HCT116 (cell line): ENCODE measurements at regions not wholly inside any gene's neighbourhood (a gene's known extent, or its start where the extent isn't known, plus 50 kb on each side); places are given as distances from the start of the nearest gene placed in this dataset.

Experiments
- ATAC-seq: fragments of 200-7000 bp; cut with Tn5 transposase; 2 replicates; pipeline ENCODE4 v1.9.1; 2020; ENCODE audit warnings: mild to moderate bottlenecking, moderate library complexity
- BruUV-seq: library from RNA; stranded (reverse); fragments of 400-500 nt; replicated peaks from 2 replicates; lab custom pipeline; 2021; lab: Mats Ljungman, UMichigan
- CTCF ChIA-PET: fragments of 300-600 bp; sonication (Branson Sonifier 250); formaldehyde crosslinking; loops from one replicate; lab custom pipeline; 2021; ENCODE audit warnings: antibody characterized with exemption; lab: Charles Lee
- POLR2A ChIA-PET: fragments of 300-600, 350-600 bp; sonication (Branson Sonifier 250); formaldehyde crosslinking; loops from one replicate; lab custom pipeline; 2021; ENCODE audit warnings: antibody characterized with exemption; lab: Charles Lee
- RAD21 ChIA-PET, 2 experiments: fragments of 300-600 bp; sonication (Branson Sonifier 250); formaldehyde crosslinking; loops; one replicate each; lab custom pipeline; 2023; ENCODE audit warnings: low total read pairs in 2 of 2; ENCODE audit not compliant: uncharacterized antibody in 2 of 2, unreplicated experiment in 2 of 2, low non-redundant PET in 1 of 2; lab: Charles Lee
- DNase-seq: peaks from one replicate; pipeline ENCODE4 v3.0.0-alpha.2; 2010; ENCODE audit warnings: low read depth, low spot score
- H2AFZ ChIP-seq: fragments of 200-600 bp; shearing (Covaris generic), sonication (generic); 2 replicates; pipeline ENCODE4 v1.6.1; 2017; ENCODE audit warnings: low read depth, mixed run types, mixed read lengths, antibody characterized with exemption, low read length; ENCODE audit not compliant: poor library complexity, severe bottlenecking
- H3K27ac ChIP-seq: 2 replicates; pipeline ENCODE4 v1.5.1; 2012; ENCODE audit warnings: low read depth, low read length
- H3K27me3 ChIP-seq: fragments of 200-600 bp; sonication (generic); 2 replicates; pipeline ENCODE4 v1.6.1; 2016; ENCODE audit warnings: mixed run types, low read length, mixed read lengths; ENCODE audit not compliant: insufficient read depth
- H3K36me3 ChIP-seq, 2 experiments: fragments of 200-500 bp in 1 of 2; fragments of 200-600 bp in 1 of 2; sonication (Bioruptor generic) in 1 of 2; sonication (generic) in 1 of 2; 2 replicates each; pipeline versions ENCODE4 v1.5.1 to v1.6.1; 2014 to 2016; ENCODE audit warnings: low read length in 2 of 2, inconsistent platforms in 1 of 2, mixed read lengths in 1 of 2, mixed run types in 1 of 2; ENCODE audit not compliant: insufficient read depth in 2 of 2, control insufficient read depth in 1 of 2
- H3K4me1 ChIP-seq, 2 experiments: fragments of 200-600 bp in 1 of 2; sonication (generic) in 1 of 2; 2 replicates each; pipeline versions ENCODE4 v1.5.1 to v1.6.1; 2012 to 2017; ENCODE audit warnings: low read length in 2 of 2, inconsistent platforms in 1 of 2, mild to moderate bottlenecking in 1 of 2, mixed read lengths in 1 of 2, mixed run types in 1 of 2, moderate library complexity in 1 of 2; ENCODE audit not compliant: insufficient read depth in 2 of 2, control insufficient read depth in 1 of 2
- H3K4me2 ChIP-seq: fragments of 200-600 bp; sonication (generic); 2 replicates; pipeline ENCODE4 v1.6.1; 2017; ENCODE audit warnings: mixed run types, low read length, mixed read lengths
- H3K4me3 ChIP-seq, 2 experiments: fragments of 200-600 bp in 1 of 2; sonication (generic) in 1 of 2; replicated peaks in 1 of 2; 2 replicates each; pipeline ENCODE4 v1.5.1; 2011 to 2016; ENCODE audit warnings: low read length in 2 of 2, control low read depth in 1 of 2, low read depth in 1 of 2, mild to moderate bottlenecking in 1 of 2, mixed read lengths in 1 of 2, mixed run types in 1 of 2
- H3K79me2 ChIP-seq: fragments of 200-600 bp; sonication (generic); 2 replicates; pipeline ENCODE4 v1.6.1; 2017; ENCODE audit warnings: mild to moderate bottlenecking, mixed run types, low read length, moderate library complexity, mixed read lengths; ENCODE audit not compliant: insufficient read depth
- H3K9ac ChIP-seq: fragments of 200-600 bp; sonication (generic); 2 replicates; pipeline ENCODE4 v1.6.1; 2016; ENCODE audit warnings: low read length, mixed read lengths
- H3K9me2 ChIP-seq: fragments of 200-600 bp; sonication (generic), shearing (Covaris generic); 2 replicates; pipeline ENCODE4 v1.6.1; 2017; ENCODE audit warnings: mixed run types, mild to moderate bottlenecking, moderate library complexity; ENCODE audit not compliant: insufficient read depth
- H3K9me3 ChIP-seq, 2 experiments: fragments of 200-500 bp in 1 of 2; fragments of 200-600 bp in 1 of 2; sonication (Bioruptor generic) in 1 of 2; sonication (generic) in 1 of 2; 2 replicates each; pipeline ENCODE4 v1.6.1; 2014 to 2017; ENCODE audit warnings: low read length in 2 of 2, mixed read lengths in 2 of 2, inconsistent platforms in 1 of 2, low read depth in 1 of 2, mild to moderate bottlenecking in 1 of 2, mixed run types in 1 of 2, moderate library complexity in 1 of 2; ENCODE audit not compliant: control insufficient read depth in 1 of 2, insufficient read depth in 1 of 2
- H4K20me1 ChIP-seq: fragments of 200-600 bp; sonication (generic), shearing (Covaris generic); 2 replicates; pipeline ENCODE4 v1.6.1; 2017; ENCODE audit warnings: mixed run types, mild to moderate bottlenecking, moderate library complexity; ENCODE audit not compliant: insufficient read depth
- ATF3 ChIP-seq: IDR thresholded peaks from 2 replicates; pipeline ENCODE4 v1.6.1; 2012
- CBX3 ChIP-seq: IDR thresholded peaks from 2 replicates; pipeline ENCODE4 v1.6.1; 2012; ENCODE audit warnings: low read depth
- CEBPB ChIP-seq: IDR thresholded peaks from 2 replicates; pipeline ENCODE4 v1.6.1; 2012; ENCODE audit warnings: low read depth
- ELF1 ChIP-seq: IDR thresholded peaks from 2 replicates; pipeline ENCODE4 v1.6.1; 2012; ENCODE audit warnings: low read depth, borderline replicate concordance
- EZH2phosphoT487 ChIP-seq: fragments of 200-600 bp; IDR thresholded peaks from 2 replicates; pipeline ENCODE4 v1.6.1; 2018; ENCODE audit warnings: antibody characterized with exemption, borderline replicate concordance
- FOSL1 ChIP-seq: IDR thresholded peaks from 2 replicates; pipeline ENCODE4 v1.6.1; 2012; ENCODE audit warnings: low read depth
- JUND ChIP-seq: IDR thresholded peaks from 2 replicates; pipeline ENCODE4 v1.6.1; 2012
- MAX ChIP-seq: IDR thresholded peaks from 2 replicates; pipeline ENCODE4 v1.6.1; 2012
- POLR2A ChIP-seq: IDR thresholded peaks from 2 replicates; pipeline ENCODE4 v1.7.0; 2011; ENCODE audit warnings: borderline replicate concordance; ENCODE audit not compliant: insufficient read depth, insufficient read length; ENCODE audit errors: extremely low read depth
- POLR2AphosphoS5 ChIP-seq: IDR thresholded peaks from 2 replicates; pipeline ENCODE4 v1.6.1; 2011; ENCODE audit warnings: mild to moderate bottlenecking, low read depth, low read length, moderate library complexity
- RAD21 ChIP-seq: IDR thresholded peaks from 2 replicates; pipeline ENCODE4 v1.6.1; 2012; ENCODE audit warnings: low read depth, mild to moderate bottlenecking
- SIN3A ChIP-seq: IDR thresholded peaks from 2 replicates; pipeline ENCODE4 v1.6.1; 2012; ENCODE audit warnings: low read depth
- SP1 ChIP-seq: IDR thresholded peaks from 2 replicates; pipeline ENCODE4 v1.6.1; 2012; ENCODE audit warnings: low read depth
- SRF ChIP-seq: IDR thresholded peaks from 2 replicates; pipeline ENCODE4 v1.6.1; 2012; ENCODE audit warnings: low read depth
- TCF7L2 ChIP-seq: IDR thresholded peaks from 2 replicates; pipeline ENCODE4 v1.7.0; 2011; ENCODE audit warnings: borderline replicate concordance, inconsistent platforms; ENCODE audit not compliant: insufficient read depth, insufficient read length; ENCODE audit errors: extremely low read depth
- ZFX ChIP-seq: fragments of 450-650 bp; IDR thresholded peaks from 2 replicates; pipeline ENCODE4 v1.6.1; 2017
- ZNF274 ChIP-seq: fragments of 200-500 bp; sonication (Bioruptor generic); IDR thresholded peaks from 2 replicates; pipeline ENCODE4 v1.6.1; 2014; ENCODE audit warnings: mild to moderate bottlenecking, low read depth, low read length, inconsistent platforms
- intact Hi-C: fragments of 100-400 bp; cut with micrococcal nuclease; formaldehyde crosslinking; loops from 2 replicates; pipeline ENCODE4 v1.10.0; 2022
- TF ChIP-seq, protein P1 (sequence below), 3 experiments: fragments of 200-600 bp in 1 of 3; sonication (generic) in 1 of 3; IDR thresholded peaks in 2 of 3; conservative IDR thresholded peaks in 1 of 3; 2 replicates each; pipeline ENCODE4 v1.5.1; 2012 to 2017; ENCODE audit warnings: low read depth in 2 of 3, low read length in 2 of 3, antibody characterized with exemption in 1 of 3, borderline replicate concordance in 1 of 3, control low read depth in 1 of 3, mild to moderate bottlenecking in 1 of 3, mixed read lengths in 1 of 3, mixed run types in 1 of 3, moderate library complexity in 1 of 3; ENCODE audit not compliant: insufficient read depth in 1 of 3
- TF ChIP-seq, protein P2 (sequence below): IDR thresholded peaks from 2 replicates; pipeline ENCODE4 v1.6.1; 2011; ENCODE audit warnings: mild to moderate bottlenecking, low read length, moderate library complexity; ENCODE audit not compliant: insufficient replicate concordance; ENCODE audit errors: extremely low read depth

DNA sequence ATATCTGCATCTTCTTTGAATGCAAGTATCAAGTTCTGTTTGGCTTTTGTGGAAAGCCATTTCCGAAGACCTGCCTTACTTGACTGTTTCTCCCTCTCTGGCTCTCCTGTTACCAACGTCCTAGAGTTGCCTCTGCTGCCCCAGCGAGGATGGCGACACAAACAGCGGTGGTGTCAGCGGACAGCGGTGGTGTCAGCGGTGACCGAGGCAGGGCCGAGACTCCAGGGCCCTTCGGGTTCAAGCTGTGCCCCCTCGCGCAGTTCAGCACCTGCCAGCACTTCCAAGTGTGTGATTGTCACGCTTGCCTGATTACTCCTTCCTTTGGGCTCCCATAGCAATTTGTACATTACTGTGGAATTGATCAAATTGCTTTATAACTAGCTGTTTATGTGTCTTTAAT, 336.9 kb upstream of the FAT1 start:
- ChIA-PET POLR2A (no interaction called here), CTCF (no interaction called here), RAD21 (no interaction called here)
- Histone ChIP-seq H3K4me3 (no peak overlapping the region), H2AFZ (no peak overlapping the region), H3K27me3 (no peaks in the 10 kb centered on the region), H3K9ac (no peak overlapping the region), H3K4me1 (no peaks in the 10 kb centered on the region), H4K20me1 (no peaks in the 10 kb centered on the region), H3K4me2 (no peak overlapping the region), H3K27ac (no peak overlapping the region), H3K9me2 (no peaks in the 10 kb centered on the region), H3K79me2 (no peaks in the 10 kb centered on the region), H3K9me3 (no peaks in the 10 kb centered on the region), H3K36me3 (no peaks in the 10 kb centered on the region)
- intact Hi-C loops = no loop called here
- no peak for TF ChIP-seq ATF3
- TF ChIP-seq, protein P1, sequence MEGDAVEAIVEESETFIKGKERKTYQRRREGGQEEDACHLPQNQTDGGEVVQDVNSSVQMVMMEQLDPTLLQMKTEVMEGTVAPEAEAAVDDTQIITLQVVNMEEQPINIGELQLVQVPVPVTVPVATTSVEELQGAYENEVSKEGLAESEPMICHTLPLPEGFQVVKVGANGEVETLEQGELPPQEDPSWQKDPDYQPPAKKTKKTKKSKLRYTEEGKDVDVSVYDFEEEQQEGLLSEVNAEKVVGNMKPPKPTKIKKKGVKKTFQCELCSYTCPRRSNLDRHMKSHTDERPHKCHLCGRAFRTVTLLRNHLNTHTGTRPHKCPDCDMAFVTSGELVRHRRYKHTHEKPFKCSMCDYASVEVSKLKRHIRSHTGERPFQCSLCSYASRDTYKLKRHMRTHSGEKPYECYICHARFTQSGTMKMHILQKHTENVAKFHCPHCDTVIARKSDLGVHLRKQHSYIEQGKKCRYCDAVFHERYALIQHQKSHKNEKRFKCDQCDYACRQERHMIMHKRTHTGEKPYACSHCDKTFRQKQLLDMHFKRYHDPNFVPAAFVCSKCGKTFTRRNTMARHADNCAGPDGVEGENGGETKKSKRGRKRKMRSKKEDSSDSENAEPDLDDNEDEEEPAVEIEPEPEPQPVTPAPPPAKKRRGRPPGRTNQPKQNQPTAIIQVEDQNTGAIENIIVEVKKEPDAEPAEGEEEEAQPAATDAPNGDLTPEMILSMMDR (IDR thresholded peaks at IDR 0.05 in 2 of 3, conservative IDR thresholded peaks at IDR 0.05 in 1 of 3; ENCODE audit: borderline replicate concordance in 1 of 3, insufficient read depth in 1 of 3, low read depth in 2 of 3, low read length in 2 of 3) = no peak
- TF ChIP-seq ELF1 = no peak
- no peak for TF ChIP-seq CBX3
- no peak for TF ChIP-seq SRF
- TF ChIP-seq, protein P2, sequence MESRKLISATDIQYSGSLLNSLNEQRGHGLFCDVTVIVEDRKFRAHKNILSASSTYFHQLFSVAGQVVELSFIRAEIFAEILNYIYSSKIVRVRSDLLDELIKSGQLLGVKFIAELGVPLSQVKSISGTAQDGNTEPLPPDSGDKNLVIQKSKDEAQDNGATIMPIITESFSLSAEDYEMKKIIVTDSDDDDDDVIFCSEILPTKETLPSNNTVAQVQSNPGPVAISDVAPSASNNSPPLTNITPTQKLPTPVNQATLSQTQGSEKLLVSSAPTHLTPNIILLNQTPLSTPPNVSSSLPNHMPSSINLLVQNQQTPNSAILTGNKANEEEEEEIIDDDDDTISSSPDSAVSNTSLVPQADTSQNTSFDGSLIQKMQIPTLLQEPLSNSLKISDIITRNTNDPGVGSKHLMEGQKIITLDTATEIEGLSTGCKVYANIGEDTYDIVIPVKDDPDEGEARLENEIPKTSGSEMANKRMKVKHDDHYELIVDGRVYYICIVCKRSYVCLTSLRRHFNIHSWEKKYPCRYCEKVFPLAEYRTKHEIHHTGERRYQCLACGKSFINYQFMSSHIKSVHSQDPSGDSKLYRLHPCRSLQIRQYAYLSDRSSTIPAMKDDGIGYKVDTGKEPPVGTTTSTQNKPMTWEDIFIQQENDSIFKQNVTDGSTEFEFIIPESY = no peak
- TF ChIP-seq POLR2AphosphoS5 = no peak
- no peak for TF ChIP-seq ZFX
- TF ChIP-seq ZNF274 = no peak
- TF ChIP-seq CEBPB = no peak
- no peak for TF ChIP-seq RAD21
- TF ChIP-seq FOSL1 = no peak
- no peak for TF ChIP-seq TCF7L2
- no peak for TF ChIP-seq EZH2phosphoT487
- no peak for TF ChIP-seq SIN3A
- TF ChIP-seq JUND = no peak
- no peak for TF ChIP-seq MAX
- TF ChIP-seq POLR2A = no peak
- TF ChIP-seq SP1 = no peak
- BruUV-seq = no TSS peak
- no peak for ATAC-seq
- no peak for DNase-seq
